Adrenal gland (tissue), 5 donors: ENCODE measurements at regions not wholly inside any gene's neighbourhood (a gene's known extent, or its start where the extent isn't known, plus 50 kb on each side); places are given as distances from the start of the nearest gene placed in this dataset.

Experiments
- POLR2A ChIP-seq, 2 donors: fragments of 450-650 bp; IDR thresholded peaks; one replicate each; pipeline ENCODE4 v1.6.1; 2017; ENCODE audit warnings: antibody characterized with exemption in 2 of 2, mild to moderate bottlenecking in 2 of 2, moderate library complexity in 1 of 2
- TF ChIP-seq, protein P1 (sequence below), 6 experiments: fragments of 450-650 bp in 4 of 6; fragments of 200-600 bp in 2 of 6; sonication (generic) in 1 of 6; IDR thresholded peaks; 1 replicate in 5 of 6; 2 replicates in 1 of 6; pipeline versions ENCODE4 v1.5.1 to v1.8.0; 2016 to 2021; ENCODE audit warnings: antibody characterized with exemption in 6 of 6, mild to moderate bottlenecking in 2 of 6, moderate library complexity in 1 of 6
- donor health status: DM: no; HTN: no; CAD: no.

DNA sequence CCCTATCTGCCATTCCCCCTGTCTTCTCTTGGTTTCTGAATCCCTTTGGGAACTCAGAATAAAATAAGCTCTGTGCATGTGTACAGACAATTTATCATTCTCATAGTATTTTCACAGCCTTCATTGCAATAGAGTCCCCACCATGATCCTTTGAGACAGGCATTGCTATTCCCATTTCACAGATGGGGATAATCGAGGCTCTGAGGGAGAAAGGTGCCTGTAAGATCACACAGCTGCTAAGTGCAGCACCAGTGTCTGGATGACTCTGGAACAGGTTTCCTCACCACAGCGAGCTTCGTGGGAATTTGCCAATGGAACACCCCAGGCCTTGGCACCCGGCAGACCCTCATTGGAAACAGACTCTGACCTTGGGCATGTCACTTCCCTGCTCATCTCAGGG is 293.6 kb downstream of the NSG2 start:
- TF ChIP-seq, protein P1, sequence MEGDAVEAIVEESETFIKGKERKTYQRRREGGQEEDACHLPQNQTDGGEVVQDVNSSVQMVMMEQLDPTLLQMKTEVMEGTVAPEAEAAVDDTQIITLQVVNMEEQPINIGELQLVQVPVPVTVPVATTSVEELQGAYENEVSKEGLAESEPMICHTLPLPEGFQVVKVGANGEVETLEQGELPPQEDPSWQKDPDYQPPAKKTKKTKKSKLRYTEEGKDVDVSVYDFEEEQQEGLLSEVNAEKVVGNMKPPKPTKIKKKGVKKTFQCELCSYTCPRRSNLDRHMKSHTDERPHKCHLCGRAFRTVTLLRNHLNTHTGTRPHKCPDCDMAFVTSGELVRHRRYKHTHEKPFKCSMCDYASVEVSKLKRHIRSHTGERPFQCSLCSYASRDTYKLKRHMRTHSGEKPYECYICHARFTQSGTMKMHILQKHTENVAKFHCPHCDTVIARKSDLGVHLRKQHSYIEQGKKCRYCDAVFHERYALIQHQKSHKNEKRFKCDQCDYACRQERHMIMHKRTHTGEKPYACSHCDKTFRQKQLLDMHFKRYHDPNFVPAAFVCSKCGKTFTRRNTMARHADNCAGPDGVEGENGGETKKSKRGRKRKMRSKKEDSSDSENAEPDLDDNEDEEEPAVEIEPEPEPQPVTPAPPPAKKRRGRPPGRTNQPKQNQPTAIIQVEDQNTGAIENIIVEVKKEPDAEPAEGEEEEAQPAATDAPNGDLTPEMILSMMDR (IDR thresholded peaks at IDR 0.05): no peak
- no peak for TF ChIP-seq POLR2A (IDR thresholded peaks at IDR 0.05)
